Testis (tissue), 2 donors: ENCODE measurements at regions not wholly inside any gene's neighbourhood (a gene's known extent, or its start where the extent isn't known, plus 50 kb on each side); places are given as distances from the start of the nearest gene placed in this dataset.

ENCODE experiments used
- DNase-seq: peaks from one replicate; pipeline ENCODE4 v3.0.0-alpha.2; 2019
- H3K27ac ChIP-seq, 2 donors: fragments of 200-600 bp; sonication (generic); one replicate each; pipeline ENCODE4 v1.5.1; 2019
- H3K27me3 ChIP-seq: fragments of 200-600 bp; sonication (generic); one replicate; pipeline ENCODE4 v1.5.1; 2019
- H3K36me3 ChIP-seq: fragments of 200-600 bp; sonication (generic); one replicate; pipeline ENCODE4 v1.5.1; 2017; ENCODE audit warnings: low read depth; ENCODE audit errors: missing control alignments
- H3K4me1 ChIP-seq: fragments of 200-600 bp; sonication (generic); one replicate; pipeline ENCODE4 v1.5.1; 2019
- H3K4me3 ChIP-seq, 2 donors: fragments of 200-600 bp; sonication (generic); one replicate each; pipeline ENCODE4 v1.5.1; 2017 to 2019
- H3K9me3 ChIP-seq: fragments of 200-600 bp; sonication (generic); one replicate; pipeline ENCODE4 v1.5.1; 2017
- CTCF ChIP-seq, 3 experiments: fragments of 450-650 bp in 2 of 3; fragments of 200-600 bp in 1 of 3; sonication (generic) in 1 of 3; IDR thresholded peaks; one replicate each; pipeline ENCODE4 v1.5.1; 2016 to 2019; ENCODE audit warnings: antibody characterized with exemption in 3 of 3, mild to moderate bottlenecking in 2 of 3, moderate library complexity in 1 of 3
- POLR2A ChIP-seq: fragments of 450-650 bp; IDR thresholded peaks from one replicate; pipeline ENCODE4 v1.6.1; 2017; ENCODE audit warnings: antibody characterized with exemption, mild to moderate bottlenecking, moderate library complexity
- WGBS, 2 donors: methylation state at CpG; one replicate each; pipeline ENCODE4 v1.1.5; 2018; 5-methylcytosine and 5-hydroxymethylcytosine counted together
- intact Hi-C: fragments of 100-400 bp; cut with DNase I; formaldehyde crosslinking; loops from one replicate; pipeline ENCODE4 v1.15.1; 2023; ENCODE audit warnings: low total_unique reads

- Histone ChIP-seq H3K9me3 (no peaks in the 10 kb centered on the region), H3K27ac (no peak overlapping the region), H3K27me3 (no peaks in the 10 kb centered on the region), H3K4me1 (no peaks in the 10 kb centered on the region), H3K4me3 (no peak overlapping the region), H3K36me3 (no peaks in the 10 kb centered on the region)
- 76 to 86% methylated on average over 5 of the region's 5 CpGs for WGBS, 2 donors
- DNase-seq, result no peak
- intact Hi-C loops, result no loop called here
- no peak for TF ChIP-seq POLR2A
- TF ChIP-seq CTCF (IDR thresholded peaks at IDR 0.05), result no peak
Measured at GRCh38 chr7:13563680-13564079, 425.8 kb downstream of the ETV1 start.

- Histone ChIP-seq H3K4me1 (no peaks in the 10 kb centered on the region), H3K9me3 (no peaks in the 10 kb centered on the region), H3K27me3 (no peaks in the 10 kb centered on the region), H3K27ac (no peak overlapping the region), H3K36me3 (no peaks in the 10 kb centered on the region), H3K4me3 (no peak overlapping the region)
- TF ChIP-seq CTCF (IDR thresholded peaks at IDR 0.05) (no peak), POLR2A (no peak)
- no peak for DNase-seq
- 56 to 77% methylated on average over 3 of the region's 3 CpGs for WGBS, 2 donors
- intact Hi-C loops, result no loop called here
Measured at GRCh38 chr7:13577566-13578145, 411.8 kb downstream of the ETV1 start.

- DNase-seq, result no peak
- TF ChIP-seq CTCF (IDR thresholded peaks at IDR 0.05) (no peak), POLR2A (no peak)
- Histone ChIP-seq H3K27ac (no peak overlapping the region), H3K27me3 (no peaks in the 10 kb centered on the region), H3K4me3 (no peak overlapping the region), H3K36me3 (no peaks in the 10 kb centered on the region), H3K9me3 (no peaks in the 10 kb centered on the region), H3K4me1 (no peaks in the 10 kb centered on the region)
- intact Hi-C loops, result no loop called here
- 52 to 73% methylated on average over 1 of the region's 1 CpG for WGBS, 2 donors
Measured at GRCh38 chr7:13578294-13578693, 411.2 kb downstream of the ETV1 start.

GRCh38 chr7:13581097-13581496 is 408.4 kb downstream of the ETV1 start:
- Histone ChIP-seq H3K4me1 (no peaks in the 10 kb centered on the region), H3K27ac (no peak overlapping the region), H3K4me3 (no peak overlapping the region), H3K36me3 (no peaks in the 10 kb centered on the region), H3K9me3 (no peaks in the 10 kb centered on the region), H3K27me3 (no peaks in the 10 kb centered on the region)
- intact Hi-C loops, result no loop called here
- TF ChIP-seq CTCF (IDR thresholded peaks at IDR 0.05), result no peak
- TF ChIP-seq POLR2A, result no peak
- no peak for DNase-seq

- no peak for TF ChIP-seq CTCF (IDR thresholded peaks at IDR 0.05)
- no peak for TF ChIP-seq POLR2A
- H3K4me1 ChIP-seq, result no peaks in the 10 kb centered on the region
- intact Hi-C loops, result no loop called here
- no peaks in the 10 kb centered on the region for H3K36me3 ChIP-seq
- H3K27me3 ChIP-seq, result no peaks in the 10 kb centered on the region
- H3K9me3 ChIP-seq, result no peaks in the 10 kb centered on the region
- 59 to 62% methylated on average over 2 of the region's 2 CpGs for WGBS, 2 donors
- H3K27ac ChIP-seq, result no peak overlapping the region
- no peak overlapping the region for H3K4me3 ChIP-seq
- no peak for DNase-seq
Measured at GRCh38 chr7:13593854-13594253, 395.6 kb downstream of the ETV1 start.
